ENCODE measurements at regions not wholly inside any gene's neighbourhood (a gene's known extent, or its start where the extent isn't known, plus 50 kb on each side); places are given as distances from the start of the nearest gene placed in this dataset.

DNA sequence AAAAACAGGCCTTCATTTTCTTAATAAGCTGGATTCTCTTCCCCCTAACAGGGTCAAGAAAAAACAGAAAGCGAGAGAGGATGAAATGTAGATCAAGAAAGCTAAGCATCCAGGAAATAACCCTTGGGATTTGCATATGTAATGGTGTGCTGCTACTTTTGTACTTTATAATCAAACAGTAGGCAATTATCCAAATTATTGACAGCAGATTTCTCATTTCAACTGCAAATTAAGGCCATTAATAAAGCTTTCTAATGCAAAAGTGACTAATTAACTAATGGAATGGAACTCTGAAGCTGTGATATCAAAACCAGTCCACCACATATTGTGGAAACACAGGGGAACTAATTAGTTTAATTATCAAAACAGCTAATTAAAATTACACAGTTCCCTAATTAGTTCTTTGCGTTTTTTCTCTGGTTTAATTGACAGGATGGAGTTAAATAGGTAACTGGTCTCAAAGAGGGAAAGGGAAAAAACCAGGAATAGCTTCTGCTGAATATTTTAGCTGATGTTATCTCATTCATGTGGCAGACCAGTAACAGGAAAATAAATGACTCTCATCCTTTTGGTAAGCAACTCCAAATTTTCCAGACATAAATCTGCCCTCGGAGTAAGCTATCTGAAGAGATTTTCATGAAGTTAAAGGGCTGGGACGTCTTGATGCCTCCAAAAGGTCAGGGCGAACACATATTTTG lies 182.7 kb upstream of the LMO3 start:
- TF ChIP-seq, protein P1, sequence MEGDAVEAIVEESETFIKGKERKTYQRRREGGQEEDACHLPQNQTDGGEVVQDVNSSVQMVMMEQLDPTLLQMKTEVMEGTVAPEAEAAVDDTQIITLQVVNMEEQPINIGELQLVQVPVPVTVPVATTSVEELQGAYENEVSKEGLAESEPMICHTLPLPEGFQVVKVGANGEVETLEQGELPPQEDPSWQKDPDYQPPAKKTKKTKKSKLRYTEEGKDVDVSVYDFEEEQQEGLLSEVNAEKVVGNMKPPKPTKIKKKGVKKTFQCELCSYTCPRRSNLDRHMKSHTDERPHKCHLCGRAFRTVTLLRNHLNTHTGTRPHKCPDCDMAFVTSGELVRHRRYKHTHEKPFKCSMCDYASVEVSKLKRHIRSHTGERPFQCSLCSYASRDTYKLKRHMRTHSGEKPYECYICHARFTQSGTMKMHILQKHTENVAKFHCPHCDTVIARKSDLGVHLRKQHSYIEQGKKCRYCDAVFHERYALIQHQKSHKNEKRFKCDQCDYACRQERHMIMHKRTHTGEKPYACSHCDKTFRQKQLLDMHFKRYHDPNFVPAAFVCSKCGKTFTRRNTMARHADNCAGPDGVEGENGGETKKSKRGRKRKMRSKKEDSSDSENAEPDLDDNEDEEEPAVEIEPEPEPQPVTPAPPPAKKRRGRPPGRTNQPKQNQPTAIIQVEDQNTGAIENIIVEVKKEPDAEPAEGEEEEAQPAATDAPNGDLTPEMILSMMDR (IDR thresholded peaks at IDR 0.05; ENCODE audit: low read depth, low read length), result no peak
- TF ChIP-seq POLR2A (IDR thresholded peaks at IDR 0.05; ENCODE audit: extremely low read depth, insufficient read length), result no peak
- TF ChIP-seq, protein P2, sequence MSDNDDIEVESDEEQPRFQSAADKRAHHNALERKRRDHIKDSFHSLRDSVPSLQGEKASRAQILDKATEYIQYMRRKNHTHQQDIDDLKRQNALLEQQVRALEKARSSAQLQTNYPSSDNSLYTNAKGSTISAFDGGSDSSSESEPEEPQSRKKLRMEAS (IDR thresholded peaks at IDR 0.05; ENCODE audit: low read depth, low read length), result no peak
- no peak for TF ChIP-seq MYC (IDR thresholded peaks at IDR 0.05; ENCODE audit: low read depth, low read length)

Data from NB4 (cell line).